ENCODE measurements at regions not wholly inside any gene's neighbourhood (a gene's known extent, or its start where the extent isn't known, plus 50 kb on each side); places are given as distances from the start of the nearest gene placed in this dataset.

GRCh38 chr3:178302966-178303930 lies 233.0 kb upstream of the KCNMB2 start:
- TF ChIP-seq POLR2AphosphoS5 (IDR thresholded peaks at IDR 0.05; ENCODE audit: borderline replicate concordance, low read depth, low read length) (no peak), EZH2 (IDR thresholded peaks at IDR 0.05) (no peak), FOXP2 (optimal IDR thresholded peaks at IDR 0.05; ENCODE audit: control extremely low read depth, extremely low read length, insufficient read depth) (no peak)
- Histone ChIP-seq H3K9ac (ENCODE audit: insufficient read length) (no peak overlapping the region), H3K9me3 (ENCODE audit: low read depth, low read length) (no peaks in the 10 kb centered on the region), H3K36me3 (ENCODE audit: insufficient read depth, low read length) (no peaks in the 10 kb centered on the region), H3K4me3 (no peak overlapping the region), H3K27ac (no peak overlapping the region)
- DNase-seq (ENCODE audit: low read depth, low spot score), result no peak

- no peaks in the 10 kb centered on the region for H3K36me3 ChIP-seq (ENCODE audit: insufficient read depth, low read length)
Observed at GRCh38 chr3:178304758-178305467, 231.3 kb upstream of the KCNMB2 start.

GRCh38 chr3:178306432-178307115 lies 229.7 kb upstream of the KCNMB2 start:
- H3K4me3 ChIP-seq, result no peak overlapping the region
- H3K9ac ChIP-seq (ENCODE audit: insufficient read length), result no peak overlapping the region
- TF ChIP-seq FOXP2 (optimal IDR thresholded peaks at IDR 0.05; ENCODE audit: control extremely low read depth, extremely low read length, insufficient read depth), result no peak
- TF ChIP-seq POLR2AphosphoS5 (IDR thresholded peaks at IDR 0.05; ENCODE audit: borderline replicate concordance, low read depth, low read length), result no peak
- no peak for TF ChIP-seq EZH2 (IDR thresholded peaks at IDR 0.05)
- no peaks in the 10 kb centered on the region for H3K9me3 ChIP-seq (ENCODE audit: low read depth, low read length)
- H3K27ac ChIP-seq, result peak overlapping the region; percentile 74; the same call in 1 of the 2 replicates
- DNase-seq (ENCODE audit: low read depth, low spot score), result no peak
- no peaks in the 10 kb centered on the region for H3K36me3 ChIP-seq (ENCODE audit: insufficient read depth, low read length)

More at GRCh38 chr3:178304758-178305467, 231.3 kb upstream of the KCNMB2 start:
- no peaks in the 10 kb centered on the region for H3K9me3 ChIP-seq (ENCODE audit: low read depth, low read length)
- TF ChIP-seq FOXP2 (optimal IDR thresholded peaks at IDR 0.05; ENCODE audit: control extremely low read depth, extremely low read length, insufficient read depth) (no peak), EZH2 (IDR thresholded peaks at IDR 0.05) (no peak), POLR2AphosphoS5 (IDR thresholded peaks at IDR 0.05; ENCODE audit: borderline replicate concordance, low read depth, low read length) (no peak)
- peak overlapping the region; percentile 11 for H3K4me3 ChIP-seq
- DNase-seq (ENCODE audit: low read depth, low spot score), result no peak
- H3K27ac ChIP-seq, result peak overlapping the region; percentile 74
- no peak overlapping the region for H3K9ac ChIP-seq (ENCODE audit: insufficient read length)

GRCh38 chr3:178308771-178309170 lies 227.5 kb upstream of the KCNMB2 start:
- no peak overlapping the region for H3K9ac ChIP-seq (ENCODE audit: insufficient read length)
- no peak overlapping the region for H3K27ac ChIP-seq
- H3K4me3 ChIP-seq, result no peak overlapping the region
- no peak for DNase-seq (ENCODE audit: low read depth, low spot score)
- no peaks in the 10 kb centered on the region for H3K9me3 ChIP-seq (ENCODE audit: low read depth, low read length)
- TF ChIP-seq POLR2AphosphoS5 (IDR thresholded peaks at IDR 0.05; ENCODE audit: borderline replicate concordance, low read depth, low read length) (no peak), FOXP2 (optimal IDR thresholded peaks at IDR 0.05; ENCODE audit: control extremely low read depth, extremely low read length, insufficient read depth) (no peak), EZH2 (IDR thresholded peaks at IDR 0.05) (no peak)
- H3K36me3 ChIP-seq (ENCODE audit: insufficient read depth, low read length), result no peaks in the 10 kb centered on the region

- Histone ChIP-seq H3K4me3 (no peak overlapping the region), H3K36me3 (ENCODE audit: insufficient read depth, low read length) (no peaks in the 10 kb centered on the region), H3K9ac (ENCODE audit: insufficient read length) (no peak overlapping the region), H3K9me3 (ENCODE audit: low read depth, low read length) (0 out of 2 replicates have a peak, but pooled peaks cover 2% of the 10 kb centered on the region), H3K27ac (no peak overlapping the region)
- no peak for DNase-seq (ENCODE audit: low read depth, low spot score)
- no peak for TF ChIP-seq FOXP2 (optimal IDR thresholded peaks at IDR 0.05; ENCODE audit: control extremely low read depth, extremely low read length, insufficient read depth)
Observed at GRCh38 chr3:178310949-178311348, 225.3 kb upstream of the KCNMB2 start.

- H3K36me3 ChIP-seq (ENCODE audit: insufficient read depth, low read length), result no peaks in the 10 kb centered on the region
- no peak overlapping the region for H3K4me3 ChIP-seq
Observed at GRCh38 chr3:178313716-178314115, 222.5 kb upstream of the KCNMB2 start.

GRCh38 chr3:178318340-178318739 lies 217.9 kb upstream of the KCNMB2 start:
- Histone ChIP-seq H3K9ac (ENCODE audit: insufficient read length) (no peak overlapping the region), H3K9me3 (ENCODE audit: low read depth, low read length) (0 out of 2 replicates have a peak, but pooled peaks cover 3% of the 10 kb centered on the region), H3K27ac (no peak overlapping the region), H3K36me3 (ENCODE audit: insufficient read depth, low read length) (no peaks in the 10 kb centered on the region), H3K4me3 (no peak overlapping the region)
- TF ChIP-seq EZH2 (IDR thresholded peaks at IDR 0.05) (no peak), POLR2AphosphoS5 (IDR thresholded peaks at IDR 0.05; ENCODE audit: borderline replicate concordance, low read depth, low read length) (no peak), FOXP2 (optimal IDR thresholded peaks at IDR 0.05; ENCODE audit: control extremely low read depth, extremely low read length, insufficient read depth) (no peak)
- DNase-seq (ENCODE audit: low read depth, low spot score), result no peak

More at GRCh38 chr3:178313716-178314115, 222.5 kb upstream of the KCNMB2 start:
- no peak overlapping the region for H3K27ac ChIP-seq
- DNase-seq (ENCODE audit: low read depth, low spot score), result no peak
- no peak for TF ChIP-seq EZH2 (IDR thresholded peaks at IDR 0.05)
- TF ChIP-seq POLR2AphosphoS5 (IDR thresholded peaks at IDR 0.05; ENCODE audit: borderline replicate concordance, low read depth, low read length), result no peak
- TF ChIP-seq FOXP2 (optimal IDR thresholded peaks at IDR 0.05; ENCODE audit: control extremely low read depth, extremely low read length, insufficient read depth), result no peak
- H3K9ac ChIP-seq (ENCODE audit: insufficient read length), result no peak overlapping the region
- 0 out of 2 replicates have a peak, but pooled peaks cover 3% of the 10 kb centered on the region for H3K9me3 ChIP-seq (ENCODE audit: low read depth, low read length)

All from SK-N-MC (cell line).